IMR-90 (cell line): ENCODE measurements at regions not wholly inside any gene's neighbourhood (a gene's known extent, or its start where the extent isn't known, plus 50 kb on each side); places are given as distances from the start of the nearest gene placed in this dataset.

Experiments
- ATAC-seq: fragments of 200-7000 bp; cut with Tn5 transposase; 2 replicates; pipeline ENCODE4 v1.9.1; 2020; ENCODE audit warnings: low read depth, mild to moderate bottlenecking, moderate library complexity
- BruUV-seq: library from RNA; stranded (reverse); fragments of 400-500 nt; replicated peaks from 2 replicates; lab custom pipeline; 2021; lab: Mats Ljungman, UMichigan
- CTCF ChIA-PET: fragments of 300-600 bp; formaldehyde crosslinking; extraction: SDS; loops from one replicate; lab custom pipeline; 2021; ENCODE audit warnings: antibody characterized with exemption; lab: Yijun Ruan, JAX
- POLR2A ChIA-PET: fragments of 300-600 bp; sonication (Branson Sonifier 250); formaldehyde crosslinking; loops from one replicate; lab custom pipeline; 2022; ENCODE audit warnings: antibody characterized with exemption; ENCODE audit not compliant: unreplicated experiment; lab: Charles Lee
- DNase-seq: peaks from one replicate; pipeline ENCODE4 v3.0.0; 2013
- H2AFZ ChIP-seq: replicated peaks from 2 replicates; pipeline ENCODE3; 2013; ENCODE audit warnings: low read length, mild to moderate bottlenecking; ENCODE audit not compliant: poor library complexity
- H2AK5ac ChIP-seq: 2 replicates; pipeline ENCODE4 v1.6.1; 2013; ENCODE audit warnings: low read depth, low read length, inconsistent platforms
- H2AK9ac ChIP-seq: replicated peaks from 2 replicates; pipeline ENCODE3; 2013; ENCODE audit warnings: mild to moderate bottlenecking, low read depth, low read length, moderate library complexity; ENCODE audit not compliant: poor library complexity
- H2BK120ac ChIP-seq: 2 replicates; pipeline ENCODE4 v1.6.1; 2013; ENCODE audit warnings: low read depth, low read length, inconsistent platforms
- H2BK15ac ChIP-seq: 3 replicates; pipeline ENCODE4 v1.6.1; 2013; ENCODE audit warnings: low read depth, low read length, inconsistent platforms
- H2BK20ac ChIP-seq: 2 replicates; pipeline ENCODE4 v1.6.1; 2013; ENCODE audit warnings: low read depth, mild to moderate bottlenecking, inconsistent platforms, low read length, moderate library complexity
- H2BK5ac ChIP-seq: 2 replicates; pipeline ENCODE4 v1.6.1; 2013; ENCODE audit warnings: mild to moderate bottlenecking, low read depth, low read length, inconsistent platforms; ENCODE audit not compliant: poor library complexity, severe bottlenecking
- H3K14ac ChIP-seq: replicated peaks from 2 replicates; pipeline ENCODE4 v1.6.1; 2013; ENCODE audit warnings: low read depth, low read length, inconsistent platforms
- H3K18ac ChIP-seq: 2 replicates; pipeline ENCODE4 v1.6.1; 2013; ENCODE audit warnings: low read depth, low read length, control low read depth
- H3K23ac ChIP-seq: 2 replicates; pipeline ENCODE4 v1.6.1; 2013; ENCODE audit warnings: low read depth, low read length, inconsistent platforms
- H3K27ac ChIP-seq: 2 replicates; pipeline ENCODE4 v1.5.1; 2013; ENCODE audit warnings: mild to moderate bottlenecking, control low read depth, low read length; ENCODE audit not compliant: insufficient read depth
- H3K27me3 ChIP-seq: 2 replicates; pipeline ENCODE4 v1.6.1; 2013; ENCODE audit warnings: low read length; ENCODE audit not compliant: control insufficient read depth, insufficient read depth
- H3K36me3 ChIP-seq: 2 replicates; pipeline ENCODE4 v1.6.1; 2013; ENCODE audit warnings: low read length, mixed read lengths; ENCODE audit not compliant: control insufficient read depth, insufficient read depth
- H3K4ac ChIP-seq: 2 replicates; pipeline ENCODE4 v1.6.1; 2013; ENCODE audit warnings: low read depth, low read length, inconsistent platforms
- H3K4me1 ChIP-seq: 2 replicates; pipeline ENCODE4 v1.6.1; 2013; ENCODE audit warnings: low read length, mixed read lengths; ENCODE audit not compliant: control insufficient read depth, insufficient read depth
- H3K4me2 ChIP-seq: 2 replicates; pipeline ENCODE4 v1.6.1; 2013; ENCODE audit warnings: low read depth, mild to moderate bottlenecking, control low read depth, low read length, moderate library complexity
- H3K4me3 ChIP-seq: 2 replicates; pipeline ENCODE4 v1.5.1; 2013; ENCODE audit warnings: low read depth, mild to moderate bottlenecking, control low read depth, low read length, moderate library complexity; ENCODE audit not compliant: insufficient read depth
- H3K56ac ChIP-seq: 2 replicates; pipeline ENCODE4 v1.6.1; 2013; ENCODE audit warnings: low read length, inconsistent platforms; ENCODE audit not compliant: insufficient read depth; ENCODE audit errors: extremely low read depth
- H3K79me1 ChIP-seq, 2 experiments: 2 replicates each; pipeline ENCODE4 v1.6.1; 2013; ENCODE audit warnings: low read length in 2 of 2, inconsistent platforms in 1 of 2, low read depth in 1 of 2
- H3K9ac ChIP-seq: 2 replicates; pipeline ENCODE4 v1.6.1; 2013; ENCODE audit warnings: low read depth, low read length, control low read depth
- H3K9me1 ChIP-seq: 2 replicates; pipeline ENCODE4 v1.6.1; 2013; ENCODE audit warnings: low read length, inconsistent platforms; ENCODE audit not compliant: insufficient read depth
- H3K9me3 ChIP-seq: 2 replicates; pipeline ENCODE4 v1.6.1; 2013; ENCODE audit warnings: low read length; ENCODE audit not compliant: control insufficient read depth, insufficient read depth
- H4K20me1 ChIP-seq: 2 replicates; pipeline ENCODE4 v1.6.1; 2013; ENCODE audit warnings: low read length, inconsistent platforms; ENCODE audit not compliant: insufficient read depth
- H4K5ac ChIP-seq: 2 replicates; pipeline ENCODE4 v1.6.1; 2013; ENCODE audit warnings: mild to moderate bottlenecking, low read depth, low read length, control low read depth
- H4K8ac ChIP-seq, 2 experiments: 2 replicates each; pipeline ENCODE4 v1.6.1; 2013; ENCODE audit warnings: low read depth in 2 of 2, low read length in 2 of 2, control low read depth in 1 of 2, inconsistent platforms in 1 of 2
- H4K91ac ChIP-seq: 2 replicates; pipeline ENCODE4 v1.6.1; 2013; ENCODE audit warnings: low read depth, low read length, inconsistent platforms; ENCODE audit not compliant: insufficient read depth
- CTCF ChIP-seq: conservative IDR thresholded peaks from 2 replicates; pipeline ENCODE4 v1.5.1; 2012; ENCODE audit warnings: mild to moderate bottlenecking, low read depth, low read length, improper control_type of control experiment
- FOS ChIP-seq: fragments of 150-350 bp; IDR thresholded peaks from 2 replicates; pipeline ENCODE4 v1.6.1; 2016; ENCODE audit warnings: low read depth, low read length
- NFE2L2 ChIP-seq: fragments of 150-350 bp; IDR thresholded peaks from 2 replicates; pipeline ENCODE4 v1.6.1; 2016; ENCODE audit warnings: low read depth, mild to moderate bottlenecking, low read length
- POLR2A ChIP-seq: IDR thresholded peaks from 2 replicates; pipeline ENCODE4 v1.6.1; 2012; ENCODE audit warnings: mild to moderate bottlenecking, low read depth, low read length
- SMC3 ChIP-seq: fragments of 150-350 bp; IDR thresholded peaks from 2 replicates; pipeline ENCODE4 v1.6.1; 2016; ENCODE audit warnings: low read depth, mild to moderate bottlenecking, antibody characterized with exemption, low read length, moderate library complexity
- WGBS, 2 experiments: methylation state at CpG; one replicate each; pipeline versions ENCODE4 v1.1.5 to v1.1.7; 2013; ENCODE audit warnings: missing lambda C conversion rate in 2 of 2; ENCODE audit not compliant: insufficient read length in 1 of 2; ENCODE audit errors: extremely low coverage in 2 of 2; 5-methylcytosine and 5-hydroxymethylcytosine counted together
- dilution Hi-C: fragments of 300-500 bp; cut with HindIII; formaldehyde crosslinking; loops from one replicate; pipeline ENCODE4 v1.14.3; 2018; ENCODE audit warnings: low sequenced_read_pairs; ENCODE audit not compliant: unreplicated experiment
- in situ Hi-C: fragments of 300-500 bp; cut with MboI; formaldehyde crosslinking; loops from 3 replicates; pipeline ENCODE4 v1.14.3; 2019; ENCODE audit warnings: low sequenced_read_pairs, inconsistent platforms, mixed read lengths
- intact Hi-C: fragments of 100-400 bp; cut with micrococcal nuclease; formaldehyde crosslinking; loops from 2 replicates; pipeline ENCODE4 v1.10.0; 2022

- peak overlapping the region; percentile 65 for H3K27ac ChIP-seq
- peak overlapping the region; percentile 81 for H2AK5ac ChIP-seq
- H3K4me2 ChIP-seq = no peak overlapping the region
- peak overlapping the region; percentile 32 to 33; a peak in 3 of 4 replicates for H4K8ac ChIP-seq
- peak overlapping the region; percentile 81; the same call in 1 of the 2 replicates for H4K5ac ChIP-seq
- H2BK15ac ChIP-seq = peak overlapping the region; percentile 59; the same call in 2 of the 3 replicates
- H3K14ac ChIP-seq = peak overlapping the region; percentile 58; the same call in 1 of the 2 replicates
- BruUV-seq = no TSS peak
- ATAC-seq (no peak), DNase-seq (no peak)
- WGBS, 2 experiments = no CpG with 5 or more reads among the region's 6 CpGs
- H3K18ac ChIP-seq = peak overlapping the region; percentile 74; the same call in 1 of the 2 replicates
- no peak overlapping the region for H2AK9ac ChIP-seq
- no peak for TF ChIP-seq SMC3
- TF ChIP-seq NFE2L2 = 0 out of 2 replicates have a peak, but pooled peaks have one; percentile 16
- no peak for TF ChIP-seq FOS
- TF ChIP-seq CTCF = no peak
- TF ChIP-seq POLR2A = no peak
- H3K79me1 ChIP-seq = peaks cover 34 to 96% of the 10 kb centered on the region in 2 experiments
- H2BK20ac ChIP-seq = peak overlapping the region; percentile 23; the same call in 1 of the 2 replicates
- in situ Hi-C loops (no loop called here), intact Hi-C loops (loop anchor here (5.0 kb wide), 2 partner anchors 37 to 43 kb away; no protein-coding TSS in a partner anchor), dilution Hi-C loops (no loop called here)
- H3K4me3 ChIP-seq = no peak overlapping the region
- H4K20me1 ChIP-seq = peaks cover 42% of the 10 kb centered on the region
- H2BK120ac ChIP-seq = peak overlapping the region; percentile 66; the same call in 1 of the 2 replicates
- H3K9me3 ChIP-seq = no peaks in the 10 kb centered on the region
- peak overlapping the region; percentile 89 for H2BK5ac ChIP-seq
- no peak overlapping the region for H3K56ac ChIP-seq
- POLR2A ChIA-PET = no interaction called here
- H2AFZ ChIP-seq = no peak overlapping the region
- H3K4me1 ChIP-seq = peaks cover 48% of the 10 kb centered on the region
- H3K9me1 ChIP-seq = peaks cover 32% of the 10 kb centered on the region
- H3K23ac ChIP-seq = no peak overlapping the region; the same call in 1 of the 2 replicates
- H4K91ac ChIP-seq = peak overlapping the region; percentile 68
- CTCF ChIA-PET = interaction anchor here (0.6 to 1.3 kb wide), 3 partner anchors 13 to 44 kb away, joined by 3 to 6 read pairs (median 4); no protein-coding TSS in a partner anchor
- peak overlapping the region; percentile 73 for H3K4ac ChIP-seq
- no peak overlapping the region for H3K9ac ChIP-seq
- no peaks in the 10 kb centered on the region; the same call in 1 of the 2 replicates for H3K36me3 ChIP-seq
- no peaks in the 10 kb centered on the region for H3K27me3 ChIP-seq
These were observed 79.8 kb upstream of the IPO9 start for GRCh38 chr1:201749059-201749690.
